GM23248 (cell line): ENCODE measurements at regions not wholly inside any gene's neighbourhood (a gene's known extent, or its start where the extent isn't known, plus 50 kb on each side); places are given as distances from the start of the nearest gene placed in this dataset.

Source experiments
- DNase-seq: peaks from one replicate; pipeline ENCODE4 v3.0.0-alpha.2; 2015
- H2AFZ ChIP-seq: fragments of 200-600 bp; sonication (generic); 2 replicates; pipeline ENCODE4 v1.6.1; 2016; ENCODE audit warnings: antibody characterized with exemption
- H3F3A ChIP-seq: fragments of 200-600 bp; sonication (generic); 2 replicates; pipeline ENCODE4 v1.6.1; 2016; ENCODE audit warnings: mild to moderate bottlenecking, antibody characterized with exemption, mixed run types; ENCODE audit not compliant: insufficient read depth
- H3K27ac ChIP-seq: fragments of 200-600 bp; sonication (generic); 2 replicates; pipeline ENCODE4 v1.5.1; 2016; ENCODE audit warnings: mild to moderate bottlenecking
- H3K27me3 ChIP-seq: fragments of 200-600 bp; sonication (generic); replicated peaks from 2 replicates; pipeline ENCODE4 v1.6.1; 2016; ENCODE audit warnings: mild to moderate bottlenecking; ENCODE audit not compliant: insufficient read depth
- H3K36me3 ChIP-seq: fragments of 200-600 bp; sonication (generic); 2 replicates; pipeline ENCODE4 v1.6.1; 2016; ENCODE audit warnings: low read depth, mild to moderate bottlenecking
- H3K4me1 ChIP-seq: fragments of 200-600 bp; sonication (generic); 2 replicates; pipeline ENCODE4 v1.6.1; 2016; ENCODE audit warnings: mild to moderate bottlenecking; ENCODE audit not compliant: insufficient read depth
- H3K4me2 ChIP-seq: fragments of 200-600 bp; sonication (generic); one replicate; pipeline ENCODE4 v1.6.1; 2016; ENCODE audit warnings: mild to moderate bottlenecking; ENCODE audit not compliant: unreplicated experiment
- H3K4me3 ChIP-seq: fragments of 200-600 bp; sonication (generic); 2 replicates; pipeline ENCODE4 v1.5.1; 2016; ENCODE audit warnings: mild to moderate bottlenecking
- H3K79me2 ChIP-seq: fragments of 200-600 bp; sonication (generic); 2 replicates; pipeline ENCODE4 v1.6.1; 2016; ENCODE audit warnings: mild to moderate bottlenecking; ENCODE audit not compliant: insufficient read depth
- H3K9ac ChIP-seq: fragments of 200-600 bp; sonication (generic); 2 replicates; pipeline ENCODE4 v1.6.1; 2016; ENCODE audit warnings: mild to moderate bottlenecking
- H3K9me2 ChIP-seq: fragments of 200-600 bp; sonication (generic); 2 replicates; pipeline ENCODE4 v1.6.1; 2016; ENCODE audit warnings: mixed run types, mild to moderate bottlenecking, moderate library complexity; ENCODE audit not compliant: insufficient read depth
- H3K9me3 ChIP-seq: fragments of 200-600 bp; sonication (generic); one replicate; pipeline ENCODE4 v1.6.1; 2017; ENCODE audit warnings: low read depth
- H4K20me1 ChIP-seq: fragments of 200-600 bp; sonication (generic); 2 replicates; pipeline ENCODE4 v1.6.0; 2016; ENCODE audit not compliant: insufficient read depth
- EZH2 ChIP-seq: fragments of 200-600 bp; sonication (generic); IDR thresholded peaks from 2 replicates; pipeline ENCODE4 v1.6.1; 2018; ENCODE audit warnings: antibody characterized with exemption, mild to moderate bottlenecking; ENCODE audit not compliant: insufficient read depth, poor library complexity, severe bottlenecking
- EZH2phosphoT487 ChIP-seq: fragments of 200-600 bp; sonication (generic); IDR thresholded peaks from 2 replicates; pipeline ENCODE4 v1.6.1; 2018; ENCODE audit warnings: antibody characterized with exemption, moderate library complexity, mild to moderate bottlenecking, low read depth; ENCODE audit not compliant: insufficient read depth
- WGBS, 2 experiments: methylation state at CpG; one replicate each; pipeline ENCODE4 v1.1.6; 2015 to 2017; ENCODE audit warnings: low lambda C conversion rate in 2 of 2, low coverage in 1 of 2; ENCODE audit errors: missing lambda C conversion rate in 2 of 2; 5-methylcytosine and 5-hydroxymethylcytosine counted together
- in situ Hi-C: fragments of 300-500 bp; cut with MboI; formaldehyde crosslinking; loops from 2 replicates; pipeline ENCODE4 v1.15.0; 2020

- H3K4me3 ChIP-seq: no peak overlapping the region
- H3K4me2 ChIP-seq: no peak overlapping the region
- 0 out of 2 replicates have a peak overlapping the region, but pooled peaks have one; percentile 7 for H2AFZ ChIP-seq
- no peaks in the 10 kb centered on the region for H3K27me3 ChIP-seq
- no peaks in the 10 kb centered on the region for H3K4me1 ChIP-seq
- no peak for TF ChIP-seq EZH2phosphoT487
- H4K20me1 ChIP-seq: no peaks in the 10 kb centered on the region
- no peaks in the 10 kb centered on the region for H3K9me3 ChIP-seq
- H3K79me2 ChIP-seq: no peaks in the 10 kb centered on the region
- no peaks in the 10 kb centered on the region for H3K36me3 ChIP-seq
- H3F3A ChIP-seq: no peaks in the 10 kb centered on the region
- H3K9me2 ChIP-seq: peaks cover 4% of the 10 kb centered on the region; the same call in 1 of the 2 replicates
- no peak overlapping the region for H3K27ac ChIP-seq
- no peak overlapping the region for H3K9ac ChIP-seq
- in situ Hi-C loops: no loop called here
- no peak for DNase-seq
Measured at GRCh38 chr18:28714498-28714897, 537.6 kb upstream of the CDH2 start.

GRCh38 chr18:28712796-28713425 is 536.0 kb upstream of the CDH2 start:
- Histone ChIP-seq H3K79me2 (no peaks in the 10 kb centered on the region), H3K4me1 (no peaks in the 10 kb centered on the region), H3K9me3 (no peaks in the 10 kb centered on the region), H3F3A (no peaks in the 10 kb centered on the region), H3K9me2 (peaks cover 4% of the 10 kb centered on the region; the same call in 1 of the 2 replicates), H3K9ac (no peak overlapping the region), H3K36me3 (no peaks in the 10 kb centered on the region), H3K4me3 (no peak overlapping the region), H3K27me3 (no peaks in the 10 kb centered on the region), H3K27ac (no peak overlapping the region), H4K20me1 (no peaks in the 10 kb centered on the region), H3K4me2 (no peak overlapping the region), H2AFZ (no peak overlapping the region)
- 61 to 64% methylated on average over 4 of the region's 4 CpGs for WGBS, 2 experiments
- no peak for TF ChIP-seq EZH2phosphoT487
- TF ChIP-seq EZH2: no peak
- in situ Hi-C loops: no loop called here
- DNase-seq: no peak

GRCh38 chr18:28712172-28712571 is 535.2 kb upstream of the CDH2 start:
- H3K4me3 ChIP-seq: no peak overlapping the region
- WGBS, 2 experiments: 41 to 70% methylated on average over 1 of the region's 1 CpG
- in situ Hi-C loops: no loop called here
- no peaks in the 10 kb centered on the region for H3K9me3 ChIP-seq
- no peak for DNase-seq
- no peak overlapping the region for H3K9ac ChIP-seq
- no peaks in the 10 kb centered on the region for H3F3A ChIP-seq
- H3K27me3 ChIP-seq: no peaks in the 10 kb centered on the region
- H3K36me3 ChIP-seq: no peaks in the 10 kb centered on the region
- peaks cover 4% of the 10 kb centered on the region; the same call in 1 of the 2 replicates for H3K9me2 ChIP-seq
- no peaks in the 10 kb centered on the region for H3K4me1 ChIP-seq
- H4K20me1 ChIP-seq: no peaks in the 10 kb centered on the region
- TF ChIP-seq EZH2phosphoT487: no peak
- H3K4me2 ChIP-seq: no peak overlapping the region
- H3K27ac ChIP-seq: no peak overlapping the region
- no peak overlapping the region for H2AFZ ChIP-seq
- H3K79me2 ChIP-seq: no peaks in the 10 kb centered on the region

GRCh38 chr18:28711096-28711495 is 534.2 kb upstream of the CDH2 start:
- no peaks in the 10 kb centered on the region for H3K9me3 ChIP-seq
- WGBS, 2 experiments: 24 to 40% methylated on average over 1 of the region's 1 CpG
- peaks cover 4% of the 10 kb centered on the region; the same call in 1 of the 2 replicates for H3K9me2 ChIP-seq
- no peaks in the 10 kb centered on the region for H3K4me1 ChIP-seq
- H3K4me2 ChIP-seq: no peak overlapping the region
- no peaks in the 10 kb centered on the region for H3K27me3 ChIP-seq
- H3K9ac ChIP-seq: no peak overlapping the region
- no peak overlapping the region for H2AFZ ChIP-seq
- H3K36me3 ChIP-seq: no peaks in the 10 kb centered on the region
- in situ Hi-C loops: no loop called here
- no peak for DNase-seq
- H3K27ac ChIP-seq: no peak overlapping the region
- TF ChIP-seq EZH2 (no peak), EZH2phosphoT487 (no peak)
- H3K4me3 ChIP-seq: no peak overlapping the region
- no peaks in the 10 kb centered on the region for H3F3A ChIP-seq
- no peaks in the 10 kb centered on the region for H4K20me1 ChIP-seq
- H3K79me2 ChIP-seq: no peaks in the 10 kb centered on the region

GRCh38 chr18:28707006-28707405 is 530.1 kb upstream of the CDH2 start:
- DNase-seq: no peak
- Histone ChIP-seq H3K27ac (no peak overlapping the region), H3K4me3 (no peak overlapping the region), H4K20me1 (no peaks in the 10 kb centered on the region), H3K4me2 (no peak overlapping the region), H3F3A (no peaks in the 10 kb centered on the region), H3K9ac (no peak overlapping the region), H3K36me3 (no peaks in the 10 kb centered on the region), H2AFZ (peak overlapping the region; percentile 24; the same call in 1 of the 2 replicates), H3K79me2 (no peaks in the 10 kb centered on the region), H3K4me1 (no peaks in the 10 kb centered on the region), H3K27me3 (no peaks in the 10 kb centered on the region), H3K9me2 (peaks cover 4% of the 10 kb centered on the region; the same call in 1 of the 2 replicates), H3K9me3 (no peaks in the 10 kb centered on the region)
- in situ Hi-C loops: no loop called here
- 62 to 67% methylated on average over 4 of the region's 4 CpGs for WGBS, 2 experiments
- TF ChIP-seq EZH2: no peak
- no peak for TF ChIP-seq EZH2phosphoT487
